ENCODE measurements at regions not wholly inside any gene's neighbourhood (a gene's known extent, or its start where the extent isn't known, plus 50 kb on each side); places are given as distances from the start of the nearest gene placed in this dataset.

- FAIRE-seq: no peak
These were observed 182.2 kb upstream of the NUDT4 start for GRCh38 chr12:93195511-93195910.

DNA sequence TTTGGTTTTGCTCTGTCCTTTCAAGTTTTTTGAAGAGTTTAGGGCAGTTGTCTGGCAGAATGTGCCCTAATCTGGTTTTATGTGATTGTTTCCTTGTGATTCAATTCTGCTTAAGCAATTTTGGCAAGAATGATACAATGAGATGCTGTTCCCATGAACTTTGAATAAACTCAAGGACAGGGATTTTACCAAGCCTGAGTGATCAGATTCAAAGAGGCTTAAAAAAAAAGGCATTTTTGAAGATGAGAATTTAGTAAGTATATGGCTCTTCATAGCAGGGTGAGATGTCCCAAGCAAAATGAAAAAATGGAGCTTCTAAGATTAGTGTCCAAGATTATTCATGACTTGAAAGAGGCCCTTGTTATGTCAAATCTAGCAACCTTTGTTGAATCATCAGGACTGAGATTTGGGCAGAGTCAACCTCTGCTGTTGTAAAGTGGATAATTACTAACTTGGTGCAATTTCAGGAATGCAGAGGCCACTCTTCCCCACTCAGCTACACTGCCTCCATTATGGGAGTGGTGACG lies 180.6 kb upstream of the NUDT4 start:
- no peak for FAIRE-seq
- DNase-seq (ENCODE audit: insufficient read length, low spot score): no peak

More at GRCh38 chr12:93195511-93195910, 182.2 kb upstream of the NUDT4 start:
- DNase-seq (ENCODE audit: insufficient read length, low spot score): no peak

DNA sequence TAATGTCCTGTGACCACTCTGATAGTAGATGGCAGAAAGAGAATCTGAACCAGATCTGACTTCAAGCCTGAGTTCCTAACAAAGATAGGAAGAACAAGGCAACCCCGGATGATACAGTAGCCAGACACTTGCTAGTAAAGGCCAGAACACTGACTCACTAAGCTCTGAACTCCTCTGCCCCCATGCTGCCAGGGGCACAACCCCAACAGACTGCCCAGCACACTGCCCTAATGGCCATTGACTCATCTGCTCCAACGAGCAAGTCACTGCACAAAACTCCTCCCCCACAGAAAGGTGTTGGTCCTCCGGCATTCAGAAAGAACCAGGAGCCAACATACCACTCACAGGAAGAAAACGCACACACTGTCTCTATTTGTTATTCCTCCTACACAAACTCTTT lies 179.6 kb upstream of the NUDT4 start:
- DNase-seq (ENCODE audit: insufficient read length, low spot score) (peak; percentile 40), FAIRE-seq (peak; percentile 66)

- DNase-seq (ENCODE audit: insufficient read length, low spot score) (no peak), FAIRE-seq (no peak)
These were observed 177.9 kb upstream of the NUDT4 start for GRCh38 chr12:93199831-93200236.

GRCh38 chr12:93200291-93200917 lies 177.3 kb upstream of the NUDT4 start:
- FAIRE-seq (no peak), DNase-seq (ENCODE audit: insufficient read length, low spot score) (no peak)

DNA sequence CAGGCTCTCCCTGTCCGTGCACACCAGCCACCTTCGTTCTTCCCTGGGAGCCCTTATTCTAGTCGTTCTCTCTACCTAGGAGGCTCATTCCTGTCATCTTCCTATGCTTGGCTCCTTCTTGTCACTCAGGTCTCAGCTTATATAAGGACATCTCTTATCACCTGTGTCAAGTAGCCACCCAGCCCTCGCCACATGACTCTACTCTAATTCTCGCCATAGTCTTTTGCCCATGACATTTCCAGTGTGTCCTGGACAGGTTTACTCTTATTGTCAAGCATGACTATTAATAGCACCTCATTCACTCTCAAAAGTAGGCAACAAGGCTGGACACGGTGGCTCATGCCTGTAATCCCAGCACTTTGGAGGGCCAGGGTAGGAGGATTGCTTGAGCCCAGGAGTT lies 175.7 kb upstream of the NUDT4 start:
- FAIRE-seq: no peak

DNA sequence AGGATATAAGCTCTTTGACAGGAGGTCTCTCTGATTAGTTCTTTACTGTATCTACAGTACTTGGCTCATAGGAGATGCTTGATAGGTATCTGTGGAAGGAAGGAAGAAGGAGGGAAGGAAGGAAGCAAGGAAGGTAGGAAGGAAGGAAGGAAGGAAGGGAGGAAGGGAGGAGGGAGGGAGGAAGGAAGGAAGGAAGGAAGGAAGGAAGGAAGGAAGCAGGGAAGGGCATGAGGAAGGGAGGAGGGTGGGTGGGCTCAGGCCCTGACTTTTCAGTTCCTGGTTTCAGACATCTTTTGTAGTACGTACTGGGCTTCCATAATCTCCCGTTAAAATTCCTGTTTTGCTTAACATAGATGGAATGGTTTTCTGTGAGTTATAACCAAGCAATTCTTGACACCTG lies 175.0 kb upstream of the NUDT4 start:
- no peak for FAIRE-seq

More for the DNA sequence above, 175.7 kb upstream of the NUDT4 start:
- DNase-seq (ENCODE audit: insufficient read length, low spot score): no peak

DNA sequence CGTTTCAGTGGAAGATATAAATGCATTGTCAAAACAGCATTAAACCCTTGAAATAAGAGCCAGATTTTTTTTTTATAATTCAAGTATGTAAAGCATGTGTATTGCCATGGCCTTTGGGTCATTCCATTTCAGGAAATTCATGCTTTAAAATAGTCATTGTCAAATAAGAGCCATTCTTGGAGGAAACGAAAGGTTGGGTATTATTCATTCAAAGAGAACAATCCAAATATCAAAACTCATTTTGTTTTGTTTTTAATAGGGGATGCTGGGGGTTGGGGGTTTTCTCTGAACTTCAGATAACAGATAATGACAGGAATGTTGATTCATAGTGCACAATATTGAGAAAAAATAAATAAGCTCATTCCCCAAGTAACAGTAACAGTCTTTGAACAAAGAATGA lies 174.4 kb upstream of the NUDT4 start:
- DNase-seq (ENCODE audit: insufficient read length, low spot score) (no peak), FAIRE-seq (no peak)

More for the DNA sequence above, 175.0 kb upstream of the NUDT4 start:
- DNase-seq (ENCODE audit: insufficient read length, low spot score): no peak

GRCh38 chr12:93204896-93205295 lies 172.8 kb upstream of the NUDT4 start:
- FAIRE-seq: no peak

DNA sequence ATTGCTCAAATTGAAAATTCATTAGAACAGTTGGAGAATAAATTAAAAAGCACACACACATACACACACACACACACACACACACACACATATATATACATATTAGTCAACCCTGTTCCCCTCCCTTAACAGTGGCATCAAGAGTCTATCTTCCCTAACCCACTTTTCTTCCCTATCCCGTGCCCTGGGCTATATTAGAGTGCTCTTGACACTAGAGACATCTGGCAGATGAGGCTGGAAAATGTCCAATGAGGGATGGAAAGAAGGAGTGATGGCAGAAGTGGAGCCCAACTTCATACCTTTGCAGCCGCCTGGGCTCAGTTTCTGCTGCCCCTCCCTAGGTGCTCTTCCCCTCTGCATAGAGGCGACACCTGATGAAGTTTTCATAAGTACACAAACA lies 172.4 kb upstream of the NUDT4 start:
- no peak for DNase-seq (ENCODE audit: insufficient read length, low spot score)
- FAIRE-seq: no peak

More at GRCh38 chr12:93204896-93205295, 172.8 kb upstream of the NUDT4 start:
- no peak for DNase-seq (ENCODE audit: insufficient read length, low spot score)

DNA sequence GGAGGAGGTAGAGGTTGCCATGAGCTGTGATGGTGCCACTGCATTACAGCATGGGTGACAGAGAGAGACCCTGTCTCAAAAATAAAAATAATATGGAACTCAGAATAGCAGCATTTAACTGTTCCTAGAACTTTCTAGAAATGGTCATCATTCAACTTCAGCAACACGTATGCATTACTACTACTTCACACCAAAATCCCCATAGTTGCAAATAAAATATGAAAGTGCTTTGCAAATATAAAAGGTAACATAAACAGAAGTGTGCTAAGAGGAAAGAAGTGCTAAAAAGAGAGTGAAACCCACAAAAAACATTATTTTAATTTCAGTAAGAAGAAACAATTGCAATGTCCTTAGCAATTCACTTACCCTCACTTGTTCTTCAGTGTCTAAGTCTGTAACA lies 169.7 kb upstream of the NUDT4 start:
- FAIRE-seq: no peak

DNA sequence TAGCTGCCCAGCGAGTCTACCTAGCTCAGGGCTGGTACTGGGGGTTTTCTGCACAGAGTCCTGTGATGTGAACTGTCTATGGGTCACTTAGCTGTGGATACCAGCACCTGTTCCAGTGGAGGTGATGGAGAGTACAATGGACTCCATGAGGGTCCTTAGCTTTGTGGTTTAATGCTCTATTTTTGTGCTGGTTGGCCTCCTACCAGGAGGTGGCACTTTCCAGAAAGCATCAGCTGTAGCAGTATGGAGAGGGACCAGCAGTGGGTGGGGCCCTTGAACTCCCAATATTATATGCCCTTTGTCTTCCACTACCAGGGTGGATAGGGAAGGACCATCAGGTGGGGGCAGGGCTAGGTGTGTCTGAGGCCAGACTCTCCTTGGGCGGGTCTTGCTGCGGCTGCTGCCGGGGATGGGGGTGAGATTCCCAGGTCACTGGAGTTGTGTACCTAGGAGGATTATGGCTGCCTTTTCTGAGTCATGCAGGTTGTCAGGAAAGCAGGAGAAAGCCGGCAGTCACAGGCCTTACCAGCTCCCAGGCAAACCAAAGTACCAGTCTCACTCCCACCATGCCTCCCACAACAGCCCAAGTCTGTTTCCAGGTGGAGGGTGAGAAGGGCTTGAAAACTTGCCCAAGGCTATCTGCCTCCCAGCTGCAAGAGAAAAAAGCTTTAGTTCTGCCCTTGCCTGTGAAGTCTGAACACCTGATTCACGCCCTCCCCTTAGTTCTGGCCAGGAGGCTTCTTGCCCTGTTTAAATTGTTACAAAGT lies 163.0 kb upstream of the NUDT4 start:
- no peak for FAIRE-seq
- no peak for DNase-seq (ENCODE audit: insufficient read length, low spot score)

More for the DNA sequence above, 169.7 kb upstream of the NUDT4 start:
- DNase-seq (ENCODE audit: insufficient read length, low spot score): no peak

DNA sequence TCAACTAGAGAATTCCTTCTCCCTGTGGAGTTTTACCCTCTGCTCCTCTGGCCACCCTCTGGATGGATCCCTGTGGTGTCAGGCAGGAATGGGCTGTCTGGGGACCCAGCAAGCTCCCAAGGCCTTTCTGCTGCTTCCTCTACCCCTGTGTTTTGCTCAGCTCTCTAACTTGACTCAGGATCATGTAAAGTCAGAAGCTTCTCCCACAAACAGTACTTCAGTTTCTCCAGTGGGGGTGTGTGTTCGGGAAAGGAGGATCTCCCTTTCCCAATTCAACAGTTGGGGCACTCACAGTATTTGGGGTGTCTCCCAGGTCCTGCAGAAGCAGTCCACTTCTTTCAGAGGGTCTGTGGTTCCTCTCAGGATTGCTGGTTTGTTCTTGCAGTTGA lies 162.4 kb upstream of the NUDT4 start:
- no peak for FAIRE-seq
- DNase-seq (ENCODE audit: insufficient read length, low spot score): no peak

DNA sequence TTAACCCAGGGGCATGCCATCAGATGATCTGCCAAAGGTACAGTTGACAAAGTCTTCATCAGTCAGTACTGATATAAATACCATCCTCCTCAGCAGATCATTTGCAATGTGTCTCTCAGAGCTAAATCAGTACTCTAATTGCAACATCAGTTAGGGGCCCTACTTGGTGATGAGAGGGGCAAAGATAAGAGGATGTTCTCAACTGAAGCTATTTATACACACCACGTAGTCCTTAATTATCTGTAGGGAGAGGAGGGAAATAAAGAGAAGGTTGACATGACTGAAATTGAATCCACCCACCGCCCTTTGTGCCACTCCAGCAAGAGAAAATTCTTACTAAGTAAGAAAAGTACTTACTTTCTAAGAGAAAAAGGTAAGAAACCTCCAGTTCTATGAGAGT lies 157.8 kb upstream of the NUDT4 start:
- FAIRE-seq: no peak
- no peak for DNase-seq (ENCODE audit: insufficient read length, low spot score)

GRCh38 chr12:93221841-93222240 lies 155.9 kb upstream of the NUDT4 start:
- no peak for DNase-seq (ENCODE audit: insufficient read length, low spot score)
- FAIRE-seq: no peak

GRCh38 chr12:93223440-93224426 lies 154.0 kb upstream of the NUDT4 start:
- FAIRE-seq: no peak
- no peak for DNase-seq (ENCODE audit: insufficient read length, low spot score)

GRCh38 chr12:93225094-93225493 lies 152.6 kb upstream of the NUDT4 start:
- FAIRE-seq: no peak
- no peak for DNase-seq (ENCODE audit: insufficient read length, low spot score)

DNA sequence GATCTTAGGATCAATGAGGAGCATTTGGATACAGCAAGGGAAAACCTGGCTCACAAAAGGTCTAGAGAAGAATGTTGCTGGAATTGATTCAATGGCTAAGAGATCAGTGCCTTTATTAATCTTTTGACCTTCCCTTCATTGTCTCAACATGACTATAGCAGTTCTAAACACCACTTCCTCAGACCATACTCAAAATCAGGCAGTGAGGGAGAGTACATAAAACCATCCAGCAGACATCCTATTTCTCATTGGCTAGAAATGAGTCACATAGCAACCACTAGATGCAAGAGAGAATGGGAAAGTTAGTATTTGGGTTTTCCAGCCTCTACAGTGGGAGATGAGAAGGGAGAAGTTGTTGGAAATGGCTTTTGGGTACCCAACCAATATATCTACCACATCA lies 151.4 kb upstream of the NUDT4 start:
- FAIRE-seq (no peak), DNase-seq (ENCODE audit: insufficient read length, low spot score) (no peak)

- FAIRE-seq (peak; percentile 9), DNase-seq (ENCODE audit: insufficient read length, low spot score) (peak; percentile 41)
These were observed 148.0 kb upstream of the NUDT4 start for GRCh38 chr12:93229494-93230325.

- no peak for DNase-seq (ENCODE audit: insufficient read length, low spot score)
- no peak for FAIRE-seq
These were observed 147.4 kb upstream of the NUDT4 start for GRCh38 chr12:93230326-93230720.
